BJ (cell line): ENCODE measurements at regions not wholly inside any gene's neighbourhood (a gene's known extent, or its start where the extent isn't known, plus 50 kb on each side); places are given as distances from the start of the nearest gene placed in this dataset.

Experiments used
- CTCF ChIA-PET: fragments of 350-600 bp; formaldehyde crosslinking; extraction: SDS; loops from one replicate; lab custom pipeline; 2021; ENCODE audit warnings: antibody characterized with exemption, inconsistent platforms; lab: Yijun Ruan, JAX
- POLR2A ChIA-PET: fragments of 300-600 bp; sonication (Branson Sonifier 250); formaldehyde crosslinking; extraction: SDS; loops from one replicate; lab custom pipeline; 2021; ENCODE audit warnings: antibody characterized with exemption; lab: Charles Lee
- DNase-seq: peaks from one replicate; pipeline ENCODE4 v3.0.0-alpha.2; 2011; ENCODE audit warnings: low read depth
- H3K27me3 ChIP-seq: 2 replicates; pipeline ENCODE4 v1.6.0; 2011; ENCODE audit warnings: low read length; ENCODE audit not compliant: control insufficient read depth, insufficient read depth
- H3K36me3 ChIP-seq: 2 replicates; pipeline ENCODE4 v1.5.1; 2011; ENCODE audit warnings: low read length; ENCODE audit not compliant: control insufficient read depth, insufficient read depth
- H3K4me3 ChIP-seq: 2 replicates; pipeline ENCODE4 v1.5.1; 2011; ENCODE audit warnings: low read depth, mild to moderate bottlenecking, control low read depth, low read length
- CTCF ChIP-seq: IDR thresholded peaks from 2 replicates; pipeline ENCODE4 v1.5.1; 2011; ENCODE audit warnings: low read depth, mild to moderate bottlenecking, control low read depth, inconsistent platforms, low read length, moderate library complexity; ENCODE audit not compliant: insufficient read depth

DNA sequence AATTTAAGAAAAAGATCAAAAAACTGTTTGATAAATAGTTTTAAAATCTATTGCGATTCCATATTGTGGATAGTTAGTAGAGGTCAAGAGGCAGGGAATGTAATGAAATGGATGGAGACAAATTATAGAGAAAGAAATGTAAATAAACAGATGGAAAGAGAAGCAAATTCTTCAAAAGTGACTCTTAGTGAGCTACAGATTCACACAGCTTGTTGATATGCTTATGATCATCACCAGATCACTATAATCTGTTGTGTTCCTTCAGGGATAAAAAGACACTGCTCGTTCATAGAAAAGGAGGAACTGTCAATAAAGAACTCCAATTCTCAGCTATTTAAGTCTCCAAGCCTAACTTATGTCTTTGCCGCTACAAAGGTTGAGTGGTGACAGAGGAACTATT is 251.4 kb upstream of the SEMA3C start:
- POLR2A ChIA-PET, result no interaction called here
- Histone ChIP-seq H3K36me3 (no peaks in the 10 kb centered on the region), H3K4me3 (no peak overlapping the region), H3K27me3 (no peaks in the 10 kb centered on the region)
- no peak for DNase-seq
- TF ChIP-seq CTCF, result no peak
- CTCF ChIA-PET, result interaction anchor here (1.2 kb wide), 1 partner anchor 11 kb away, joined by 5 read pairs; no protein-coding TSS in a partner anchor

GRCh38 chr7:81167934-81168333 is 249.1 kb upstream of the SEMA3C start:
- no peak overlapping the region for H3K4me3 ChIP-seq
- POLR2A ChIA-PET, result no interaction called here
- CTCF ChIA-PET, result interaction anchor here (0.7 to 1.4 kb wide), 3 partner anchors 12 to 247 kb away, joined by 3 to 4 read pairs (median 3); no protein-coding TSS in a partner anchor

GRCh38 chr7:81165070-81165469 is 246.2 kb upstream of the SEMA3C start:
- no peaks in the 10 kb centered on the region for H3K27me3 ChIP-seq
- H3K36me3 ChIP-seq, result no peaks in the 10 kb centered on the region
- CTCF ChIA-PET, result no interaction called here
- no peak for TF ChIP-seq CTCF
- POLR2A ChIA-PET, result no interaction called here
- no peak for DNase-seq
- no peak overlapping the region for H3K4me3 ChIP-seq

More at GRCh38 chr7:81167934-81168333, 249.1 kb upstream of the SEMA3C start:
- H3K36me3 ChIP-seq, result no peaks in the 10 kb centered on the region
- DNase-seq, result no peak
- no peak for TF ChIP-seq CTCF
- H3K27me3 ChIP-seq, result no peaks in the 10 kb centered on the region

GRCh38 chr7:81162771-81163525 is 244.1 kb upstream of the SEMA3C start:
- DNase-seq, result no peak
- TF ChIP-seq CTCF, result no peak
- POLR2A ChIA-PET, result no interaction called here

DNA sequence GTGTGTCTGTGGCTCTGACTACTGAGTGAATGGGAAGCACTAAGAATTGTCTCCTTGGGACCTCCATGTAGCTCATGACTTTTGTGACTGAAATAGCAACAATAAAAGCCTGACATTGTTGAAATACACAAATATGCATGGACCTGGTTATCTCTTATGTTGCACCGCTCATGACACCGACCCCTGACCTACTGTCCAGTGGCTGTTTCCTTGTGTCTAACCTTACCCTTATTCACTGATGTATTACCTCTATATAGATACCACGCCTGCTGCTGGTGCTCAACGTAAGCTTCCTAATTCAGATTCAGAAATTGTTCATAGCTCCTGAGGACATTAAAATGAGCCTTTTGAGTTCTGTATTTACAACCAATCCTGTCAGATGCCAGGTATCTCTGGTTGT is 243.4 kb upstream of the SEMA3C start:
- no peak for TF ChIP-seq CTCF
- no peaks in the 10 kb centered on the region for H3K27me3 ChIP-seq
- H3K36me3 ChIP-seq, result no peaks in the 10 kb centered on the region
- DNase-seq, result no peak
- ChIA-PET CTCF (no interaction called here), POLR2A (no interaction called here)
- H3K4me3 ChIP-seq, result no peak overlapping the region

More at GRCh38 chr7:81162771-81163525, 244.1 kb upstream of the SEMA3C start:
- Histone ChIP-seq H3K36me3 (no peaks in the 10 kb centered on the region), H3K4me3 (no peak overlapping the region), H3K27me3 (no peaks in the 10 kb centered on the region)
- CTCF ChIA-PET, result interaction anchor here (0.6 kb wide), 1 partner anchor 1992 kb away, joined by 3 read pairs; no protein-coding TSS in a partner anchor
